GM12865 (cell line): ENCODE measurements at regions not wholly inside any gene's neighbourhood (a gene's known extent, or its start where the extent isn't known, plus 50 kb on each side); places are given as distances from the start of the nearest gene placed in this dataset.

ENCODE experiments used
- DNase-seq: peaks from one replicate; pipeline ENCODE4 v3.0.0; 2010; ENCODE audit warnings: low read depth
- H3K4me3 ChIP-seq: 2 replicates; pipeline ENCODE4 v1.5.1; 2011; ENCODE audit warnings: mild to moderate bottlenecking, low read depth, low read length, control low read depth
- TF ChIP-seq, protein P1 (sequence below): IDR thresholded peaks from 2 replicates; pipeline ENCODE4 v1.5.1; 2011; ENCODE audit warnings: low read length, control low read depth, low read depth, inconsistent platforms; ENCODE audit not compliant: insufficient read depth; ENCODE audit errors: missing control alignments

DNA sequence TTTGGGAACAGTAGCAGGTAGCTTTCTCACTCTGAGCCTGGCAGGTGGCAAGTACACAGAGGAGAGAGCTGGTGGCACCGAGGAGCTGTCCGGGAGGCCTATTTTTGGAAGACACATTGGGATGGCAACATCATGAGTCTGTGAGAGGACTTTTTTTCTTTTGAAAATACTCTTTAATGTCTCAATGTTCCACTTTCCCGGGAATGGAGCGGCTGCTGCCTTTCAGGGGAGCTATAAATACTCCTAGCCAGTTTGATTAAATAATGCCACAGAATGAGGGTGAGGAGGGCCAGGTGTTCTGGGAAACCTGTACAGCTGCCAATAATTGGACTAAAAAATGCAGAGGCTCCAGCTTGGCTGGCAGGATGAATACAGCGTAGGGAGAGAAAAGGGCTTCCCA is 93.3 kb upstream of the COG2 start:
- DNase-seq = no peak
- no peak overlapping the region for H3K4me3 ChIP-seq
- TF ChIP-seq, protein P1, sequence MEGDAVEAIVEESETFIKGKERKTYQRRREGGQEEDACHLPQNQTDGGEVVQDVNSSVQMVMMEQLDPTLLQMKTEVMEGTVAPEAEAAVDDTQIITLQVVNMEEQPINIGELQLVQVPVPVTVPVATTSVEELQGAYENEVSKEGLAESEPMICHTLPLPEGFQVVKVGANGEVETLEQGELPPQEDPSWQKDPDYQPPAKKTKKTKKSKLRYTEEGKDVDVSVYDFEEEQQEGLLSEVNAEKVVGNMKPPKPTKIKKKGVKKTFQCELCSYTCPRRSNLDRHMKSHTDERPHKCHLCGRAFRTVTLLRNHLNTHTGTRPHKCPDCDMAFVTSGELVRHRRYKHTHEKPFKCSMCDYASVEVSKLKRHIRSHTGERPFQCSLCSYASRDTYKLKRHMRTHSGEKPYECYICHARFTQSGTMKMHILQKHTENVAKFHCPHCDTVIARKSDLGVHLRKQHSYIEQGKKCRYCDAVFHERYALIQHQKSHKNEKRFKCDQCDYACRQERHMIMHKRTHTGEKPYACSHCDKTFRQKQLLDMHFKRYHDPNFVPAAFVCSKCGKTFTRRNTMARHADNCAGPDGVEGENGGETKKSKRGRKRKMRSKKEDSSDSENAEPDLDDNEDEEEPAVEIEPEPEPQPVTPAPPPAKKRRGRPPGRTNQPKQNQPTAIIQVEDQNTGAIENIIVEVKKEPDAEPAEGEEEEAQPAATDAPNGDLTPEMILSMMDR = no peak

DNA sequence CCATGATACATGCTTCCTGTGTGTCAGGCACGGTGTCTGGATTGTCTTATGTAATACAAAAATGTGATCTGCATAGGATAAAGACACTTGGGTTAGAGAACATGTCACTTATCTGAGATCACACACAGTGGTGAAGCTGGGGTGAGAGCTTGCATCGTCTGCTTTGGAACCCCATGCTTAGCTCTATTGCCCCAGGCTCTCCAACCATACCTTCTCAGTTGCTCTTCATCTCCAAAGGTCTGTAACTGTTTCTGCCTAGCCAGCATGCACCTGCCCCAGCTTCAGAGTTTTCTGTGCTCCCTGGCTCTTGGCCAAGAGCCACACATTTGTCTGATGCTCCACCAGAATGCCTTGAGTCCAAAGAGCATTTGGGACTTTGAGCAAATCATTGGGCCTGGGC is 93.9 kb upstream of the COG2 start:
- no peak overlapping the region for H3K4me3 ChIP-seq
- TF ChIP-seq, protein P1 = no peak
- no peak for DNase-seq

DNA sequence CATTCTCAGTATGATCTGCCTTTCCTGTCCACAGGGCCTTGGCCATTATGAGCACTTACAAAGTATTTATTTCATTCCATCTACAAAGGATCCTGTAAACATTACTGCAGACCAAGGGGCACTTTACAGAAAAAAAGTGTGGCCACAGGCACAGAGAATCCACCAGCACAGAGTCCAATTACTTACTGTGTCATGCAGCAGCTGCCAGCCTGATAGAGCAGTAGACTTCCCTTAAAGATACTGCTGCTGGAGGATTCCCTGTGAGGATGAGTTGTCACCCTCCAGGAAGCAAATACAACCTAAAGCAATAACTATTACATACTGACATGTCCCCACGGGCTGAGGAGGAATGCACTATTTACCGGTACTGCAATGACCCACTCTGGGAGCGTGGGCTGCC is 97.1 kb upstream of the COG2 start:
- DNase-seq = no peak

DNA sequence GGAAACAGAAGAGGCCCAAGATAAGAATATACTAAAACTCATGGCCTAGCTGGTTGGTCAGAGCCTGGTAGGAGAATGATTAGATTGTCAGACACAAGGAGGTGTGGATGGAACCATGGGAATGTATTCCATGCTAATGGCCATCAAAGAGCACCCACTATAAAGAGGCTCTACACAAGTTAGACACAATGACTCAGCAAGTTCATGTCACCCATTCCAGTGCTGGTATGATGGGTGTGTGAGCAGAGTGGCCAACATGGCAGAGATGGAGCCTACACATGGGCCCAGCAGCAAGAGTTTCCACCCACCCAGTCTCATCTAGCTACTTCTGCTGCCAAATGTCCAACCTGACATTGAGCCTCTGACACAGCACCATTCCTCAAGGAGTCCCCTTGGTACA is 97.5 kb upstream of the COG2 start:
- TF ChIP-seq, protein P1 = no peak
- H3K4me3 ChIP-seq = no peak overlapping the region
- DNase-seq = no peak

More for the DNA sequence above, 97.1 kb upstream of the COG2 start:
- TF ChIP-seq, protein P1 = no peak
- H3K4me3 ChIP-seq = no peak overlapping the region

DNA sequence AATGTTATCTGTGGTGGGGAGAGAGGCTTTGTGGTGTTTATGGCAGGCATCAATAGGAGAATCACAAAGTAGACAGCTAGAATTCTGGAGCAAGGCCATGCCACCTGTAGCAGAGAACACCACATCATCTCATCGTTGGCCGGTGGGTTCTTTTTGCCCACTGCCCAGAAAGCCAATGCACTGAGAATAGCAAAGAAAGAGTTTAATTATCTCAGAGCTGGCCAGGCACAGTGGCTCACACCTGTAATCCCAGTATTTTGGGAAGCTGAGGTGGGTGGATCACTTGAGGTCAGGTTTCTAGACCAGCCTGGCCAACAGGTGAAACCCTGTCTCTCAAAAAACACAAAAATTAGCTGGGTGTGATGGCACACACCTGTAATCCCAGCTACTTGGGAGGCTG is 99.2 kb upstream of the COG2 start:
- DNase-seq = no peak
- TF ChIP-seq, protein P1 = no peak
- H3K4me3 ChIP-seq = no peak overlapping the region

DNA sequence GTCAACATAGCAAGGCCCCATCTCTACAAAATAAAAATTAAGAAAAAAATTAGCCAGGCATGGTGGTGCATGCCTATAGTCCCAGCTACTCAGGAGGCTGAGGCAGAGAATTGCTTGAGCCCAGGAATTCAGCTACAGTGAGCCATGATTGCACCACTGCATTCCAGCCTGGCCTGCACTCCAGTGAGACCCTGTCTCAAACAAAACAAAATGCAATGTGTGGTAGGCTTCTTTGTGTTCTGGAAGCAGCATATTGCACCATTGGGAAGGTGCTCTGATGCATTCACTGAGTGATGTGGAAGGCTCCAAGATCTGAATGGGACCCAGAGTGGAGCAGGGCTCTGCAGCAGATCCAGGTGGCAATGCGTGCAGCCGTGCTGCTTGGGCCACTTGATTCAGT is 99.6 kb upstream of the COG2 start:
- TF ChIP-seq, protein P1 = no peak
- no peak overlapping the region for H3K4me3 ChIP-seq
- no peak for DNase-seq

DNA sequence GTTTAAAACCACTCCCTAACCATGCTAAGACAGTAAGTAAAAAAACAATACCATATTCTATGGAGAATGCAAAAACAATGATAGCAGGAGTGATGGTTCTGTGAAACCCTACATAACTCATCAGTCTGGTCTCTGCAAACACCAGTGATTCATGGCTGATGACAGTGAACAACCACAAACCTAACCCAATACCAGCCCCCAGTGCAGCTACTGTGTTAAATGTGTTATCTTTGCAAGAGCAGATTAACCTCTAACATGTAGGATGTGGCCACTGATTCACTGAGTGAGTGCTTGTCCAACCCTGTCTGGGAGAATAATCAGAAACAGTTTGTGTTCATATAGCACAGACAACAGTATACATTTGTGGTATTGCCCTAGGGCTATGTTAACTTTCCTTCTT is 100.2 kb upstream of the COG2 start:
- DNase-seq = no peak
- TF ChIP-seq, protein P1 = no peak
- no peak overlapping the region for H3K4me3 ChIP-seq
